GM12878 (cell line): ENCODE measurements at regions not wholly inside any gene's neighbourhood (a gene's known extent, or its start where the extent isn't known, plus 50 kb on each side); places are given as distances from the start of the nearest gene placed in this dataset.

Experiments
- ATAC-seq: fragments of 200-7000 bp; cut with Tn5 transposase; 3 replicates; pipeline ENCODE4 v1.9.1; 2020; ENCODE audit warnings: mild to moderate bottlenecking, moderate library complexity
- BruUV-seq: library from RNA; stranded (reverse); fragments of 400-500 nt; replicated peaks from 2 replicates; lab custom pipeline; 2021; lab: Mats Ljungman, UMichigan
- CTCF ChIA-PET: fragments of 300-600 bp; sonication (Branson Sonifier 250); formaldehyde crosslinking; extraction: SDS; loops from one replicate; lab custom pipeline; 2021; ENCODE audit warnings: inconsistent platforms; lab: Yijun Ruan, JAX
- POLR2A ChIA-PET: fragments of 350-600 bp; formaldehyde crosslinking; extraction: SDS; loops from one replicate; lab custom pipeline; 2021; ENCODE audit warnings: inconsistent platforms; lab: Charles Lee
- RAD21 ChIA-PET: fragments of 300-600 bp; sonication (Branson Sonifier 250); formaldehyde crosslinking; loops from one replicate; lab custom pipeline; 2023; ENCODE audit warnings: antibody characterized with exemption; ENCODE audit not compliant: unreplicated experiment; lab: Charles Lee
- SMC1A ChIA-PET: fragments of 300-600 bp; sonication (Branson Sonifier 250); formaldehyde crosslinking; loops from one replicate; lab custom pipeline; 2023; ENCODE audit not compliant: unreplicated experiment, uncharacterized antibody; lab: Charles Lee
- DNase-seq: peaks from one replicate; pipeline ENCODE4 v3.0.0-alpha.2; 2011; ENCODE audit warnings: low read depth, low spot score
- FAIRE-seq: peaks from 3 replicates; lab custom pipeline; 2011; peaks lifted over from hg19 to GRCh38; lab: Jason Lieb, UNC
- H2AFZ ChIP-seq: 2 replicates; pipeline ENCODE4 v1.6.0; 2011; ENCODE audit warnings: low read depth, low read length, control low read depth; ENCODE audit not compliant: control insufficient read depth
- H3K27ac ChIP-seq: 2 replicates; pipeline ENCODE4 v1.5.1; 2011; ENCODE audit warnings: control low read depth; ENCODE audit not compliant: control insufficient read depth, insufficient read depth
- H3K27me3 ChIP-seq, 2 experiments: replicated peaks in 1 of 2; 2 replicates each; pipeline versions ENCODE4 v1.6.0 to v1.6.1; 2011; ENCODE audit warnings: low read length in 1 of 2; ENCODE audit not compliant: control insufficient read depth in 2 of 2, insufficient read depth in 2 of 2
- H3K36me3 ChIP-seq, 2 experiments: 2 replicates each; pipeline ENCODE4 v1.5.1; 2011; ENCODE audit warnings: low read length in 1 of 2; ENCODE audit not compliant: control insufficient read depth in 2 of 2, insufficient read depth in 2 of 2
- H3K4me1 ChIP-seq: 2 replicates; pipeline ENCODE4 v1.6.1; 2011; ENCODE audit warnings: mild to moderate bottlenecking, low read length, moderate library complexity, mixed read lengths; ENCODE audit not compliant: control insufficient read depth, insufficient read depth
- H3K4me2 ChIP-seq: 2 replicates; pipeline ENCODE4 v1.6.0; 2011; ENCODE audit warnings: control low read depth; ENCODE audit not compliant: control insufficient read depth, insufficient read depth
- H3K4me3 ChIP-seq: fragments of 200-600 bp; sonication (generic); 2 replicates; pipeline ENCODE4 v1.5.1; 2016
- H3K79me2 ChIP-seq: 2 replicates; pipeline ENCODE4 v1.6.0; 2011; ENCODE audit warnings: low read length; ENCODE audit not compliant: control insufficient read depth, insufficient read depth
- H3K9ac ChIP-seq: 2 replicates; pipeline ENCODE4 v1.8.0; 2011; ENCODE audit warnings: low read length, control low read depth, mixed read lengths; ENCODE audit not compliant: control insufficient read depth, insufficient read depth
- H3K9me3 ChIP-seq: replicated peaks from 3 replicates; pipeline ENCODE4 v1.5.1; 2011; ENCODE audit warnings: mild to moderate bottlenecking, low read length; ENCODE audit not compliant: control insufficient read depth, insufficient read depth
- H4K20me1 ChIP-seq: 2 replicates; pipeline ENCODE4 v1.6.0; 2011; ENCODE audit not compliant: control insufficient read depth, insufficient read depth
- ATF3 ChIP-seq: IDR thresholded peaks from 2 replicates; pipeline ENCODE4 v1.6.1; 2011; ENCODE audit warnings: low read depth, mild to moderate bottlenecking, low read length, moderate library complexity, borderline replicate concordance; ENCODE audit errors: extremely low read depth
- BCLAF1 ChIP-seq: fragments of 450-650 bp; IDR thresholded peaks from 2 replicates; pipeline ENCODE4 v1.6.1; 2017; ENCODE audit warnings: antibody characterized with exemption, mild to moderate bottlenecking, moderate library complexity
- CHD2 ChIP-seq: IDR thresholded peaks from 2 replicates; pipeline ENCODE4 v1.6.1; 2011; ENCODE audit warnings: low read depth, low read length, improper control_type of control experiment, borderline replicate concordance
- CREM ChIP-seq: IDR thresholded peaks from 2 replicates; pipeline ENCODE4 v1.6.1; 2014; ENCODE audit warnings: antibody characterized with exemption, low read depth
- CUX1 ChIP-seq: IDR thresholded peaks from 2 replicates; pipeline ENCODE4 v1.6.1; 2012; ENCODE audit warnings: improper control_type of control experiment, low read depth, low read length; ENCODE audit not compliant: insufficient replicate concordance
- MTA2 ChIP-seq: fragments of 450-650 bp; IDR thresholded peaks from 2 replicates; pipeline ENCODE4 v1.6.1; 2016; ENCODE audit warnings: low read depth, mild to moderate bottlenecking, moderate library complexity
- MYC ChIP-seq: IDR thresholded peaks from 2 replicates; pipeline ENCODE4 v1.6.1; 2011; ENCODE audit warnings: mild to moderate bottlenecking, low read length, moderate library complexity, inconsistent platforms; ENCODE audit not compliant: insufficient read depth, insufficient replicate concordance, insufficient read length, severe bottlenecking
- WGBS: methylation state at CpG from one replicate; pipeline ENCODE4 v1.1.6; 2016; ENCODE audit warnings: low lambda C conversion rate; ENCODE audit not compliant: insufficient replicate concordance, insufficient coverage; ENCODE audit errors: missing lambda C conversion rate; 5-methylcytosine and 5-hydroxymethylcytosine counted together
- in situ Hi-C: fragments of 300-500 bp; cut with MboI; formaldehyde crosslinking; loops from 9 replicates; pipeline ENCODE4 v1.14.3; 2018; ENCODE audit warnings: mixed read lengths
- intact Hi-C: fragments of 100-400 bp; cut with micrococcal nuclease; formaldehyde crosslinking; loops from one replicate; pipeline ENCODE4 v1.14.2; 2022; ENCODE audit not compliant: unreplicated experiment

- Histone ChIP-seq H3K9ac (no peak overlapping the region), H3K4me1 (no peaks in the 10 kb centered on the region), H3K27me3 (no peaks in the 10 kb centered on the region), H2AFZ (no peak overlapping the region), H3K79me2 (no peaks in the 10 kb centered on the region), H3K27ac (no peak overlapping the region), H3K4me3 (no peak overlapping the region), H3K4me2 (no peak overlapping the region), H4K20me1 (no peaks in the 10 kb centered on the region), H3K9me3 (no peaks in the 10 kb centered on the region), H3K36me3 (no peaks in the 10 kb centered on the region)
- DNase-seq (no peak), ATAC-seq (no peak), FAIRE-seq (no peak)
- ChIA-PET POLR2A (no interaction called here), SMC1A (interaction anchor here (1.1 kb wide), 1 partner anchor 24 kb away, joined by 3 read pairs; no protein-coding TSS in a partner anchor), RAD21 (no interaction called here), CTCF (interaction anchor here (1.0 to 1.3 kb wide), 2 partner anchors 8 to 16 kb away, joined by 3 read pairs; no protein-coding TSS in a partner anchor)
- intact Hi-C loops, result no loop called here
- 14% methylated on average over 3 of the region's 3 CpGs for whole genome bisulfite sequencing
- no peak for TF ChIP-seq CREM
- BruUV-seq, result no TSS peak
- in situ Hi-C loops, result no loop called here
Observed at GRCh38 chr2:158049129-158049855, 52.4 kb upstream of the UPP2 start.

- FAIRE-seq (no peak), DNase-seq (no peak), ATAC-seq (no peak)
- BruUV-seq, result no TSS peak
- in situ Hi-C loops, result no loop called here
- Histone ChIP-seq H3K36me3 (no peaks in the 10 kb centered on the region), H3K27me3 (no peaks in the 10 kb centered on the region), H3K9me3 (no peaks in the 10 kb centered on the region), H3K27ac (no peak overlapping the region), H3K79me2 (no peaks in the 10 kb centered on the region), H3K9ac (no peak overlapping the region), H4K20me1 (no peaks in the 10 kb centered on the region), H3K4me1 (no peaks in the 10 kb centered on the region), H3K4me3 (no peak overlapping the region), H3K4me2 (no peak overlapping the region), H2AFZ (no peak overlapping the region)
- WGBS, result 2% methylated on average over 3 of the region's 3 CpGs
- SMC1A ChIA-PET, result no interaction called here
- intact Hi-C loops, result no loop called here
- POLR2A ChIA-PET, result no interaction called here
- RAD21 ChIA-PET, result no interaction called here
- CTCF ChIA-PET, result interaction anchor here (0.7 kb wide), 1 partner anchor 10 kb away, joined by 3 read pairs; no protein-coding TSS in a partner anchor
- no peak for TF ChIP-seq CHD2
- no peak for TF ChIP-seq CUX1
- TF ChIP-seq MTA2, result no peak
- no peak for TF ChIP-seq BCLAF1
- TF ChIP-seq MYC, result no peak
- TF ChIP-seq ATF3, result no peak
Observed at GRCh38 chr2:158048327-158048726, 53.3 kb upstream of the UPP2 start.
